GM18507 (cell line): ENCODE measurements at regions not wholly inside any gene's neighbourhood (a gene's known extent, or its start where the extent isn't known, plus 50 kb on each side); places are given as distances from the start of the nearest gene placed in this dataset.

Experiments
- DNase-seq: peaks from one replicate; pipeline ENCODE4 v3.0.0; 2011; ENCODE audit warnings: low read depth; ENCODE audit not compliant: insufficient read length; ENCODE audit errors: extremely low spot score
- FAIRE-seq: peaks from 2 replicates; lab custom pipeline; 2011; peaks lifted over from hg19 to GRCh38; lab: Jason Lieb, UNC

DNA sequence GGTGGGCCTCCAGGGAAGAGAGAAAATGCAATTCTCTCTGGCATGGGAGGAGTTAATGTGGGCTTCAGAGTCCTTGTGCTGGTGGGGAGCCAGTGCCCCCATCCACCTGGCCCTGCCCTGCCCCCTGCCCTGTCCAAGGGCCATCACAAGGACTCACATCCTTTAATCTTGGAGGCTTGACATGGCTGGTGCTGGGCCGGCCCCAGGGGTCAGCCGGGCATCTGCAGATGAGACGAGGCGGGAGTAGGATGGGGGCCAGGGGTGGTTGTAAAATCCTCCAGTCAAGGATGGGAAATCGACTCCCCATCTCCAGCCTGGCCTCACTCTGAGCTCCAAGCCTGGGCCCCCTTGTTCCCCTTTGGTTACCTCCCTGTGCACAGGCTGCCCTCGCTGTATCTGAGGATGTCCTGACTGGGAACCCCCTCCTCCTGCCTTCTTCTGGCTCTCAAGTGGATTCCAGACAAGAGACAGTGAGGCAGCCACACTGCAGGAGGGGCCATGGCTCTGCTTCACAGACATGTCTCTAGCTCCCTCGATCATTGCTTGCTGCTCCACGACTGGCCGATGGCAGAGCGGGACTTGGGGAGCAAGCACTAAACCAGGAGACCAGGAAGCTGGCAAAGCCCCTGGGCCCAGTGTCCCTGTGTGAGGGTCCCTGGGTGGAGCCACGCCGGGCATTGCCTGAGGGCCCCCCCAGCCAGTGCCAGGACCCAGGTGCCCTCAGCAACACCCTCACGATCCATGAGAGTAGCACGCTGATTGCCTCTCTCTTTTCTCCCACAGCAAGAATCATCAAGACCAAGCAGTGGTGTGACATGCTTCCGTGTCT lies 1120.5 kb downstream of the BRD1 start:
- FAIRE-seq = no peak
- no peak for DNase-seq

DNA sequence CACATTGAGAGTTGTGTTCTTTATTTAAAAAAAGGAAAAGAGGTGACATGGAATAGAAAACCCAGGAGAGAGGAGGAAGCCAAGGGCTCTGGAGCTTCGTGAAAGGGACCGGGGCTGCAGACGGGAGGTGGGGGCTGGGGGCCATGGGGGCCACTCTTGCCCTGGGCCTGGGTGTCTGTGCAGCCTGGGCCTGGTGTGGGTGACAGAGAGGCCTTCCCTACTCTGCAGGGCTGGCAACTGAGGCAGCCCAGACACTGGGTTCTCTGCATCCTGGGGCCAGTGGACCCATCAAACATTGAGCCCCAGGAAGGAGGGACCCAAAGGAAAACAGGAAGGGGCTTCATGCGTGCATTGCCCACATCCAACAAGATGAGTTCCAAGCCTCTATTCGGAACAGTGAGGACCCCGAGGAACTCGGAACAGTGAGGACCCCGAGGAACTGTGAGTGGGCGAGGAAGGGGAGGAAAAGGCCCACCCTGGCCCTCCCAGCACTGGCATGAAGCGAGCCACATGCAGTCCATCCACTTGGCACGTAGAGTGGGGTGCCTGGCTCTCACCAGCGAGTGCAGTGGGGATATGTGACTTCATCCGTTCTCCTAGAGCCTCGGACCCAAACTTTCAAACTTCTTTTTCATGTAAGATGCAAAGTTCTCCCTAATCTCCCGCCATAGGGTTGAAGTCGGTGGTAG lies 1121.6 kb downstream of the BRD1 start:
- FAIRE-seq = no peak
- no peak for DNase-seq

DNA sequence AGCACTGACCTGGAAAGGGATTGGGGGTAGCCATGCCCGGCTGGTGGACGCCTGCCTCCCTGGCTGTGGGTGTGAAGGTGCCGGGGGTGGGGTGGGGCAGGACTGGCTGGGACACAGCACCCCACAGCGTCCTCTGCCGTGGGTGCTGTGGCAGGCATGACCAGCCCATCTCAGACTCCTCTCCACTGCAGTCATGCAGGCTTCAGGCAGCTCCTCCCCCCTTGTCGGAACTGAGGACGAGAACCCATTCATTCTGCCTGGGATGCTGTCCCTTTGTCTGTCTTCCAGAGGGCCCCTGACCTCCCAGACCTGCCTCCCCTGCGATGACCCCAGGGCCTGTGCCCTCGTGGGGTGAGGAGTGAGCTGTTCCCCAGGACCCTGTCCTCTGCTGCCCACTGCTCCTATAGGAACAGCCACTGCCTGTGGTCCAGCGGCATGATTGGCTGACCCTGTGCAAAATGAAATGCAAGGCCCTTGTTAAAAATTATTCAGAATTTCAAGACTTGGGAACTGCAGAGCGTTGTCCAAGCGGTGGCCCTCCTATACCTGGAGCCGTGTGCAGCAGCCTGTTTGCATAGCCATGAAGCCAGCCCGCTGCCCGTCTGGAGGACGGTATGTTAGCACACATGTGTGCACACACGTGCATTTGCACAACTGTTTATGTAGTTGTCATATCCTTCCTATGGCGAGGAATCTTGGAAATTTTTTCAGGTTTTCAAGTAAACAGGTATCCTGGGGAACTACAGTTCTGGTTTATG lies 1122.3 kb downstream of the BRD1 start:
- FAIRE-seq = no peak
- no peak for DNase-seq

DNA sequence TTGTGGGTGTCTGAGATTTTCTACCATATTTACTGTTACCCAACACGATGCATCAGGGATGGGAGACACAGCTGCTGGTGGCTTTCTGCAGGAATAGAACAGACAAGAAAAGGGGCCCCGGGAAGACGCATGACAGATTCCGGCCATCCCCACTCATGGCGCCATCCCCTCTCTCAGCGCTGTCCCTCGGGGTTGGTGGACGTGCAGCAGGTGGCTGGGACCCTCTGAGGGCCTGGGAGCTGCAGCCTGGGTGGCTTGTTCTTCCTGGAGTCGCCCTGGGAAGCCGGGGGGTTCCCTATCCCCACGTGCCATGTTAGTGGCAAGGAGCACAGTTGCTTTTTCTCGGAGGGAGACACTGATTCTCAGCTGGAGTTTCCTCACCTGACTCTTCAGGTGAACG lies 1123.3 kb downstream of the BRD1 start:
- DNase-seq = no peak
- FAIRE-seq = no peak

DNA sequence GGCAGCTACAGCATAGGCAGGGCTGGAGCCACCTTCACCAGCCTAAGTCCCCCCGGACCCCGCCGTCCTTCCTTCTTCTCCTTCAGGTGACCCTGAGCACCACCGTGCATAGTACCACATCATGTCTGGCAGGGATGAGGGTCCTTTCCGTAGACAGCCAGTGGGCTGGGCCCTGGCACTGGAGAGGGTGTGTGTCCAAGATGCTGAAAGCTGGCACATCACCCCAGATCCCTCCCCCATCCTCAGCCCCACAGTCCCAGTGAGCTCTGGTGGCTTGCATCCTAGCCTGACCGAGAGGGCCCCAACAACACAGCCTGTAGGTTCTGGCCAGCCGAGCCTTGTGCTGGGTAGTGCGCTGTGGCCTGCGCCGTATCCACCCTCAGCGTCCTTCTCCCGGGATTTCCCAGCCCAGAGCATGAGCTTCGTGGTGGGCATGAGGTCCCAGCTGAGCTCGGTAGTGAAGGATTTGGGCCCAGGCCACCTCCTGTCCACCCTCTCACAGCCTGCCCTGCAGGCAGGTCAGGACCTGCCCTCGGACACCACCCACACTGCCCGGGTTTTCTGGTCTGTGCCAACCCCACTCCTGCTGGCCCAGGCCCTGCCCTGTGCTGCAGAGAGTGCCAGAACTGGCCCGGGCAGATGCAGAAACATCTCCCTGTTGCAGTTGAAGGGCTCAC lies 1124.3 kb downstream of the BRD1 start:
- FAIRE-seq = no peak

DNA sequence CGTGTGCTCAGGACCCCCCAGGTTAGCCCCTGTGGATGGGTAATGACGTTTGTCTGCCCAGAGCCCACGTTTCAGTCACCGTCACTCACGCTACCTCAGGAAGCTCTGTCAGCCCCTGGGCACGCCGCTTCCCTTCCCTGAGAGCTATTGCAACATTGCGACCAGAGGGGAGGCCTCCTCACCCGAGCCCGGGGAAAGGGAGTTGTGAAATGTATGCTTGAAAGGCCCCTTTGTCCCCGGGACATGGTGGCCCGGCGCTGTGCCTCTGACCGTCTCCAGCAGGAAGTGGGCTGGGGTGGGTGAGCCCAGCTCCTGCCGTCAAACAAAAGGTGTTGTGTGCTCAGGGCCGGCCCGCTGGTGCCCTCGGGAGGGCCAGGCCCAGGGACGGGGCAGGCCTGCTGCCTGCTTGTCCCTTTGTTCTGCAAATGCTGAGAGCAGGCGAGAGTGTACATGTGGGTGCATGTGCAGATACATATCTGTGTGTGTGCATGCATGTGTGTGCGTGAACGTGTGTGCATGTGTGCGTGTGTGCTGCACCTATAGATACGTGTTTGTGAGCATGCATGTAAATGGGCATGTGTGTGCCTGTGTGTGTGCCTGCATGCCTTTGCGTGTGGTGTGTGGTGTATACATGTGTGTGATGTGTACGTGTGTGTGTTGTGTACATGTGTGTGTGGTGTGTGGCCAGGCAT lies 1125.0 kb downstream of the BRD1 start:
- FAIRE-seq (no peak), DNase-seq (no peak)

More for the DNA sequence above, 1124.3 kb downstream of the BRD1 start:
- no peak for DNase-seq

DNA sequence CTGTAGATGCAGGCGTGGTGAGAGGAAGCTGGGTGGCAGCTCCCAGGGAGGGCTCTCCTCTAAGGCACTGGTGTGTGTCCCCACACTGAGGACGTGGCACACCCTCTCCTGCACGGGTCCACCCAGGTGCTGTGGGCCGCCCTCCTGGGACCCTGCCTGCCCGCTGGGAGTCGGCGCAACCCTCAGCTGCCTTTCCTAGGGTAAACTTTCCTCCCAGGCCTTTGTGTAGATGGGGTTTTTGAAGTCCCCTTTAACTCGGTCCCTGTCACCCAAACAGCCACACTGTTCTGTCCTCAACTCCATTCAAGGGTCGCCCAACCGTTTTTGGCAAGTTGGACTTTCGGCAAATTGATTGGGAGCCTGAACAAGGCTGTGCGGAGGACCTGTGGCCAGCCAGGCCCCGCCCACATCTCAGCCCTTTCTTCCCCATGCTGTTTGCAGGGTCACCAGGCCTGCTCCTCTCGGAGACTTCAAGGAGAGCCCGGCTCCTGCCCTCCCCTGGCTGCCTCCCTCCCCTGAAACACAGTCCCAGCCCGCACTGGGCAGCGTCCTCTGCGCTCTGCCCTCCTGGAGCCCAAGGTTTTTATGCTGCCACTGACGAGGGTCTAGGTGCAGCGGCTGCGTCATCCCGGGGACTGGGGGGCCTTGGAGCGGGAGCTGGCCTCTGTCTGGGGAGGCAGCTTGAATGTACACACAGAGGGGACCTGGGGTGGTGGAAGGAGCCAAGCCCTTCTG lies 1126.2 kb downstream of the BRD1 start:
- FAIRE-seq = no peak

DNA sequence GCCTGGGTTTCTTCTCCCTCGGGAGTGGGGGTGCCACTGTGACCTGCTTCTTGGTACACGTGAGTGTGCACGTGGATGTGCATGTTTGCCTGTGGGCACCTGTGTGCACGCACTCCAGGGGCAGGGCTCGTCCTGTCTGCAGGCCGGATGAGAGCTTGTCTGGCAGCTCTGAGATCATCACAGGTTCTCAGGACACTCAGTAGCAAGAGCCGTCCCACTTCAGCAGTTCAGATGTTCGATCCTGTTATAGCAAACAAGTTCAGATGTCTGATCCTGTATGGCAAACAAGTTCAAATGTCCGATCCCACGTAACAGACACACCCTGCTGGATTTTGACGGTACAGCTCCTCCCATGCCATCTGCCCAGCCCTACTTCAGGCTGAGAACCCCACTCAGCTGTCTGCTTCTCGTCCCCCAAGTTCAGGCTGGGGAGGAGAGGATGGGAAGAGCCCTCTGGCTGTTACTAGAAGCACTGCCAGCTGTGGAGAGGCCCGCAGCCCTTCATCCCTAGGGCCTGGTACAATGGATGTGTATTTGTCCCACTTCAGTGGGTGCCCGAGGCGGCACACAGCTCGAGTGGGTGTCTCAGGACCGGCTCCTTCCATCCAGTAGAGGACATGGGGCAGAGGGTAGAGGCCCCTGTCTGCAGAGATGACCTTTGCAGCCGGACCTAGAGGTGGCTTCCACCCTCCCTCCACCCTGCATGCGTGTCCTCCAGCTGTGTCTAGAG lies 1126.9 kb downstream of the BRD1 start:
- no peak for FAIRE-seq
- no peak for DNase-seq

More for the DNA sequence above, 1126.2 kb downstream of the BRD1 start:
- no peak for DNase-seq

DNA sequence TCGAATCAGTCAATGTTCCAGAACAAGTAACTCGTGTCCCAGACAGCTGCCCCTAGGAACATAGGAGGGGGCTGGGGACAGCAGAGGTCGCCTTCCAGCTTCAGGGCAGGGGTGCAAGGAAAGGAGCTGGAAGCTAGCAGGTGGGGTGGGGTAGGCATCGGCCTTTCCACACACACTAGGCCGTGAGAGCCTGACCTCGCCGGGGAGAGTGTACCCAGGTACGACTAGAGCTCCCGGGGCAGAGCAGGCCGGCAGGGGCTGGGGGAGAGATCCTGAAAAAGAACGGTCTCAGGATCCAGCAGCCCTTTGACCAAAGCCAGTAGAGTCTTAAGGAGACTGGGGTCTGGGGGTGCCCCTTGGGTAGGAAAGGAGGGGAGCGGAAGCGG lies 1127.5 kb downstream of the BRD1 start:
- FAIRE-seq (no peak), DNase-seq (no peak)

DNA sequence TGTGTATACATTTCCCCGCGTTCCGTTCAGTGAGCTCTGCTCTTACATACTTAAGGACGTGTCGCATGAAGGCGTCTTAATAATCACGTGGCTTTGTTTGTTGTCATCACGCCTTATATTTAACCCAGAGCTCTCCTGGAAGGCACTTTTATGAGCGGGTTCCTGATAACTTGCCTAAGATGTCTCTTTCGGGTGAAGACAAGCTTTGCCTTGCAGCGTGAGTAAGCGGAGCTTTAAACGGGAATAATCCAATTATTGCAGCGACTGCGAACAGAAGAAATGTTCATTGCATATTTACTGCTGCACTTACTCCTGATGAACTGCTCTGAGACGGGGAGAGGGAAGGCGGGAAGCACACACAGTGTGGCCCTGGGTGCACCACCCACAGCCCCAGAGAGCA lies 1128.2 kb downstream of the BRD1 start:
- DNase-seq (no peak), FAIRE-seq (no peak)

DNA sequence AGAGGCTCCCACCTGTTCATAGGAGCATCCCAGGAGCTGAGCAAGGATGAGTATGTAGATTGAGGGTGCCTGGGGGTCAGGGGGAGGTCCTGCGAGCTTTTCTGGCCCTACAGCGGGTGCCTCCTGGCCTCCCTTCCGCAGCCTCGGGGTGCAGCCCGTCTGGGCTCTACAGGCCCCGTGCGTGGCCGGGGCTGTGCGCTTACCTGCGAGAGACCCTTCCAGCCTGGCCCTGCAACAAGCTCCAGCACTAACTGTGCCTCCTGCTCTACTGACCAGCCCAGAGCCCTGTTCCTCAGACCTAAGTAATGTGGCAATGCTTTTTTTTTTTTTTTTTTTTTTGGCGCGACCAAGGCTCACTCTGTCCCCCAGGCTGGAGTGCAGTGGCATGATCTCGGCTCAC lies 1129.1 kb downstream of the BRD1 start:
- no peak for DNase-seq
- FAIRE-seq = no peak

DNA sequence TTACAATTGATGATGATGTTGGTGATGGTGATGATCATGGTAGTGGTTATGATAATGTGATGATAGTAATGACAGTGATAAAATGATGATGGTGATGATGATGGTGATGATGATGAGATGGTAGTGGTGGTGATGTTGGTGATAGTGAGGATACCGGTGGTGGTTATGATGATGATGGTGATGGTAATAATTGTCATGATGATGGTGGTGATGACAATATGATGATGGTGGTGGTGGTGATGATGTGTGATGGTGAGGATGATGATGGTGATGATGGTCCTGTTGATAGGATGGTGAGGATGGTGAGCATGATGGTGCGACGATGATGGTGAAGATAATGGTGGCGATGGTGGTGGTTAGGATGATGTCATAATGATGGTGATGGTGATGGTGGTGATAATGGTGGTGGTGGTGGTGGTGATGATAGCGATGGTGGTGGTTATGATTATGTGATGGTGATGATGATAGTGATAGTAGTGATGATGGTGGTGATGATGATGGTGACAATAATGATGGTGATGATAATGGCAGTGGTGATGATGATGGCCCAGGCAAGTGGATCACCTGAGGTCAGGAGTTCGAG lies 1129.9 kb downstream of the BRD1 start:
- no peak for DNase-seq
- no peak for FAIRE-seq

DNA sequence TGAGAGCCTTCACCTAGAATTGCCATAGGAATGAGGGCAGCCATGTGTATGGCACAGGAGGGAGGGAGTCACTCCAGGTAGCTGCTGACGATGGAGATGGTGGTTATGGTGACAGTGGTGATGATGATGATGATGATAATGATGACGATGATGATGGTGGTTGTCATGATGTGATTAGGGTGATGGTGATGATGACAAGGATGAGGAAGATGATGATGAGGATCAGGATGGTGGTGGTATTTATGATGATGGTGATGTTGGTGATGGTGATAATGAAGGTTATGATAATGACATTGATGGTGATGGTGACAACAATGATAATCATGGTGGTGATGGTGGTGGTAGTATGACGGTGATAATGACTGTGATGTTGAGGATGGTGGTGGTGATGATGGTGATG lies 1130.5 kb downstream of the BRD1 start:
- DNase-seq (no peak), FAIRE-seq (no peak)

DNA sequence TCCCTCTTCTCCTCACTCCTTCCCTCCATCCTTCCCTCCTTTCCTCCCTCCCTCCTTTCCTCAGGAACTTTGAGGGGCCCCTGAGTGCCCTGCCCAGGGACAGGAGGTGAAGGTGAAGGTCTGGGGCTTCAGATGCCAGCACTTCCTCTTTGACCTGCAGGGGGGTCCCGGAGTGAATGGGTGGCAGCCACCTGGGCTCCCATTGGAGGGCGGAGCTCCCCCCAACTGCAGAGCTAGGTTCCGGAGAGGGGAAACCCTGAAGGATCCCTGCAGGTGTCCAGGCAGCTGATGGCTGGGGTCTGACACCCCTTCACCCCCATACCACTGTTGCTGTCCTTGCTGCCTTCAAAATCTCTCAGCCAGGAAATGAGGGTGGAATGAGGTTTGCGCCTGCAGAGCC lies 1131.3 kb downstream of the BRD1 start:
- no peak for FAIRE-seq
- DNase-seq = no peak

DNA sequence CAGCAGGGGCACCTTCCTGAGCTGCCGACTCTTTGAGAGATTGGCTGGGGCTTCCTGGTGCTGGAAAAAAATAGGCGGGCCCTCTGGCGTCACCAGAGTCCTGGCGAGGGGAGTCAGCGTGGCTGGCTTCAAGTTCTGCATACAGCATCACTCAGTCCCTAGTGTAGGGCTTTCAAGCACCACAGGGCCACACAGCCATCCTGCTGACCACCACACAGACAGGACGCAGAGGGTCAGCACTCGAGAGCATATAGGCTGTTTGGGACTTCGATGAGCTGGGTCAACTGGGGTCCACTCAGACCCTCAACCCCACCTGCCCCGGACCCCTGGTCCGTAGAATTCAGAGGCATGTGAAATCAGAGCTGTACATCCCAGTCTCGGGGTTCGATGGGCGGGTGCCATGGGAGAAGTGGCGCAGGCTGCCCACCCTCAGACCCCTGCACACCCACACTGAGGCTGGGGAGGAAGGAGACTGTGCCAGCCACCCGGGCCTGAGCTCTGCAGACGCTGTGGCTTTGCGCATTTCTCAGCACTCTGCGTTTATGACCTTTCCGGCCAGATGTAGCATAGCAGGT lies 1131.9 kb downstream of the BRD1 start:
- no peak for DNase-seq
- FAIRE-seq = no peak

DNA sequence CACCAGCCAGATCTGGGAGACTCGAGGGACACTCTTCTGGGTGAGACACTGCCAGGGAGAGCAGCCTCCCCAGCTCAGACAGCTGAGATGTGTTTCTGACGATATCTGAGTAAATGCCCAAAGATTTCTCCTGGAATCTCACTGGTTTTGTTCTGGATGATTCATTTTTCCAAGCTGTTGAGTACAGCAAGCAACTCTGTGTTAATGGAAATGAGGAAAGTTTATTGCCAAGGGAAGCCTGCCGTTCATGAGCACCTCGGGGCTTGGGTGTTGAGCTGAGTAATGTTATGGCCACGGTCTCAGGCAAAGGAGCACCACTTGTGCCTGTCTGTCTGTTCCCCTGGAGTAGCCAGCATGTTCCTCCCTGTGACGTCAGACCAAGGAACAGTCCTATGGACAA lies 1132.4 kb downstream of the BRD1 start:
- DNase-seq = no peak
- no peak for FAIRE-seq

DNA sequence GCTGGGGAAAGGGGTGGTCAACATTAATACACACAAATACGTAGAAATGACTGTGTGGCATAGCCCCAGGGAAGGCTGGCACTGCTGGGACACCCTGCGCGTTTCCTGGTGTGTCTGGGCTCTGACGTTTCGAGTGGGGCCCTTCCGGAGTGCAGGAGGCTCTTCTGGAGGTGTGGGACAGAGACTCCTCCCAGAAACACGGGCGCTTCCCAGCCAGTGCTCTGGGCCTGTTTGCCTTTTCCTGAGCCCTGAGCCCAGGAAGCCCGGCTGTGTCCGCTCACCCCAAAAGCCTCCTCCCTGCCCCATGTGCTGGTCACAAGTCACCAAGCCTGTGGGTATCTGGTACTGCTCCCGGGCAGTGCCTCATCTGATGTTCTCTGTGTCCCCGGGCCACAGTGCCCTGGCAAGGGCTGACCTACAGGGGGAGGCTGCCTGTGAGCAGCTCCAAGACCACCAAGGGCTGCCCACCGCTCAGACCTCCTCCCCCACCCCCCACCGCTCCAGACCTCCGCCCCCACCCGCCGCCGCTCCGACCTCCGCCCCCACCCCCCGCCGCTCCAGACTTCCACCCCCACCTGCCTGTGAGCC lies 1133.3 kb downstream of the BRD1 start:
- FAIRE-seq = no peak
- no peak for DNase-seq
